T-helper 9 cell (primary cell): ENCODE measurements at regions not wholly inside any gene's neighbourhood (a gene's known extent, or its start where the extent isn't known, plus 50 kb on each side); places are given as distances from the start of the nearest gene placed in this dataset.

Experiments used
- DNase-seq: peaks from one replicate; pipeline ENCODE4 v3.0.0-alpha.2; 2020

GRCh38 chr15:39131609-39132008 lies 449.3 kb upstream of the THBS1 start:
- no peak for DNase-seq

- DNase-seq: no peak
Measured at GRCh38 chr15:39132070-39132469, 448.8 kb upstream of the THBS1 start.

GRCh38 chr15:39132954-39133600 lies 447.8 kb upstream of the THBS1 start:
- no peak for DNase-seq

GRCh38 chr15:39134282-39134681 lies 446.6 kb upstream of the THBS1 start:
- no peak for DNase-seq

GRCh38 chr15:39135989-39136388 lies 444.9 kb upstream of the THBS1 start:
- no peak for DNase-seq

- no peak for DNase-seq
Measured at GRCh38 chr15:39139431-39140059, 441.3 kb upstream of the THBS1 start.

GRCh38 chr15:39140060-39140604 lies 440.7 kb upstream of the THBS1 start:
- DNase-seq: no peak

- no peak for DNase-seq
Measured at GRCh38 chr15:39142500-39142899, 438.4 kb upstream of the THBS1 start.

- no peak for DNase-seq
Measured at GRCh38 chr15:39143479-39143878, 437.4 kb upstream of the THBS1 start.

- no peak for DNase-seq
Measured at GRCh38 chr15:39144051-39144450, 436.8 kb upstream of the THBS1 start.

DNA sequence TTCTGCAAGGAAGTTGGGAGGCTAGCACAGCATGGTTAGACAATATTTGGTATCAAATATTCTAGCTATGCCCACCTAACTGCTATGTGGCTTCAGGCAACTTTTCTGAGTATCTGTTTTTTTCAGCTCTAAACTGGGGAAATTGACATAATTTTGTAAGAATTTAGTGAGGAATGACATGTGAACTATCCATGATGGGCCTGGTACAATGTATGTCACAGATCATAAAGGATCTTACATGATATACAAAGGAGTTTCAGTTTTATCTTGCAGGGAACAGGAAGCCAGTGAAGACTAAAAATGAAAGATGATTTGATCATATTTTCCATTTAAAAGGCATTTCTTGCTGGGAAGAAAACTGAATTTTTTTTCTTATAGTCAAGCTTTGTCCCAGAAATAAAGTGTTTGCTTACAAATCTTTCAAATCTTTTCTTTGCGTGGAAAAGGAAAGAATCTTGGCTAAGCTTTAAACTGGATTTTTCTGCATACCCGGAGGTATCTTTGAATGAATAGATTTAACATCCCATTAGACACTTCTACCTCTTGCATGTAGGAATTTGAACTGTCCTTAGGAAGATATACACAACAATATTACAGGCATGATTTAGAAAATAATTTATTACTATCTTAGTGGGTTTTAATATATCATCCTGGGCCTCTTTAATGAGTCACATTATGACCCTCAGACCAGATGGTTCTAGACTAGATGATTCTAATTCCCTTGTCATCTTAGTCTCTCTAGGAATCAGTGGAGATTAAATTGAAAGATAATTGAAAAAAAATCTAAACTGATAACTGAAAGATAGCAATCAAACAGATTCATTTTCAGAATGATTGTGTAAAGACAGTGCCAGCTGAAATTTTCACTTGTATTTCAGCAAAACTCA lies 436.0 kb upstream of the THBS1 start:
- no peak for DNase-seq

DNA sequence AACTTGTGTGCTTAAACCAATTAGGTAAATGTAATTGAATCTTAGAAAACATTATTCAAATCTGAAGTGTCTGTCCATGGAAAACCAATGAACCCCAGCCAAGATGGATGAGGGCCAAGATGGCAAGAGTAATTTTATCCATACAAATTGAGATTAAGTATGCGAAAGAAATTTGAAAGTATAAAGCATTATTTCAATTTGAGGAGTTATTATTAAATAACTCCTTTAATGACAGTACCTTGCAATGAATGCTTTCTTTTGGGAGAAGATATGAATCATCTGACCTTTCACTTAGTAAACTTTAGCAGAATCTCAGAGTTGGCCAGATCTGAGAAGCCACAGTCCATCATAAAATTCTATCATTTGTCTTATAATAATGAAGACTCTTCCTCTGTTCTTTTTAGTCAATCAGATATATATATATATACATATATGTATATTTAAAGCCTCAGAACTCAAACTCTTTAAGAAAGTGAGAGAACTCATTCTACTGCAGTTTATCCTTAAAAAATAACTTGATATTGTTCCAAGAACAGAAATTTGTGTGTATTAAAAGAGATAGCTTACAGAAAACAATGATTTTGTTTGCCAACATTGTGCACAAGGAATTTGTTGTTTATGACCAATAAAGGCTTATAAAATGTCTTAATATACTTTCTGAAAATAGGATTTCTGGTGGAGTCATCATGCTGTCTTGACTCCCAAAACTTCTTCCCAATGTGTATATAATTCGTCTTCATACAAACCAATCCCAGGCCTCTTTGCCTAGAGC lies 434.8 kb upstream of the THBS1 start:
- DNase-seq: no peak

DNA sequence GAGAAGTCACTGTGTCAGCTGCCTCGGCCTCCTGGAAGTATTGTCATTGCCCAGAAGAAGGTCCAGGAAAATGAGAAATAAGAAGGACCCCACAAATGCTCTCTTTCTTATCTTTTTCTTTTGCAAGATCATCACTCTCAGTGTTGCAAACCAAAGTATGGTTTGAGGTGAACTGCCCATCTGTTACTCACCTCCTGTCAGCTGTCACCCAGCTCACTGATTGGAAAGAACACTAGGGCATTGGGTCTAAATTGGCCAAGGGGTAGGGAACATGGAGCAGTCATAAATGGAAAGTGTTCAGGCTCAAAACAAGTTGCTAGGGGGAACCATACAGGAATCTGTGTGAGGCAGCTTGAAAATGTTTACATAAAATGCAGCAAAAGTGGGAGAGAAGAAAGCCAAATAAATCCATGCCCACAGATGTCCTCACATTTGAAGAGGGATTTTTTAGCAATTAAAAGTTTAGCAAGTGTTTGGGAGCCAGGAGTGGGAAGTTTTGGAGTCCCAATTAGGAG lies 431.2 kb upstream of the THBS1 start:
- no peak for DNase-seq

DNA sequence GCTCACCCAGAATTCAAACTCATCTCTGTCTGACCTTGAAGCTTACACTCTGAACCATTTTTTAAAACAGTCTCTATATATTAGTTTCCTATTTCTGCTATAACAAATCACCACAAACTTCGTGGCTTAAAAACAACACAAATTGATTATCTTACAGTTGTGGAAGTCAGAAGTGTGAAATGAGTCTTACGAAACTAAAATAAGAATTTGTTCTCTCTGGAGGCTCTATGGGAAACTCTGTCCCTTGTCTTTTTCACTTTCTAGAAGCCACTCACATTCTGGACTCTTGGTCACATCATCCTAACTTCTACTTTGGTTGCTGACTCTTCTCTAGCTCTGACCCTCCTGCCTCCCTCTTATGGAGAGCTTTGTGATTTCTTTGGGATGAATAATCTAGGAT lies 429.3 kb upstream of the THBS1 start:
- DNase-seq: no peak

DNA sequence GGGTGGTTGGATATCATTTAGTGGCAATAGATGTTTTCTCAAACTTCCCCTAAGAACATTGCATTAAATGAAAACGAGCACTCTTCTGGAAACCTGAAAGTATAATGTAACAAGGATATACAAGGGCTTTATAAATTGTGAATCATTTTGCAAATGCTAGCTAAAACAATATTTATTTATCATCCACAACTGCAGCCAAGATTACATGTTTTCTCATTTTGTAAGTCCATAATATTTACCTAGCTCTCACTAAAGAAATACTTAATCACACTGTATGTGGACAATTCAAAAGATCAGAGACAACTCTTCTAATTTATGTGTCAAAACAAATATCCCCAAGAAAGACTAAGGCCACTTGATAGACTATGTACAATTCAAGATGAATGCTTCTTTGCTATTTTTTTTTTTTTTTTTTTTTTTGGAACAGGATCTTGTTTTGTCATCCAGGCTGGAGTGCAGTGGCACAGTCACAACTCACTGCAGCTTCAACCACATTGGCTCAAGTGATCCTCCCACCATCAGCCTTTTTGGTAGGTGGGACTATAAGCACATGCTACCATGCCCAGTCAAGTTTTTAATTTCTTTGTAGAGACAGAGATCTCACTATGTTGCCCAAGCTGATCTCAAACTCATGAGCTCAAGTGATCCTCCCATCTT lies 427.7 kb upstream of the THBS1 start:
- no peak for DNase-seq

- DNase-seq: no peak
Measured at GRCh38 chr15:39153716-39154115, 427.2 kb upstream of the THBS1 start.

DNA sequence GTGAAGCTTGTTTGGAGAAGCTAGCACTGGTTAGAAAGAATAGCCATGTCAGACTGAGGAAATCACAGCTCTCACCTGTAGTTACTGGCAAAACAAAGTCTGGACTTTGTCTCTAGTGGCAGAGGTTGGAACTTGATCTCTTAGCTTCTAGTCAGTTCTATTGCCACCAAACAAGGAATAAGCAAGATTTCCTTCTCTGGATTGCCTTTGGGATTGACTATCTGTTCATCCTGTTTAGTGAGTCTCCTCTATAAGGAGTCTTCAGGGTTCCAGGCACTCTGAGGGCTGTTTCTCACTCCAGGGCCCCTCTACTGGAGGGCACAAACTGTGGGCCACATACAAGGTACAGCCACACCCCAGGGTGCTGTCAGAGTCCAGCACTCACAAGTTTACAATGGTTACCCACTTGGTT lies 426.6 kb upstream of the THBS1 start:
- no peak for DNase-seq

DNA sequence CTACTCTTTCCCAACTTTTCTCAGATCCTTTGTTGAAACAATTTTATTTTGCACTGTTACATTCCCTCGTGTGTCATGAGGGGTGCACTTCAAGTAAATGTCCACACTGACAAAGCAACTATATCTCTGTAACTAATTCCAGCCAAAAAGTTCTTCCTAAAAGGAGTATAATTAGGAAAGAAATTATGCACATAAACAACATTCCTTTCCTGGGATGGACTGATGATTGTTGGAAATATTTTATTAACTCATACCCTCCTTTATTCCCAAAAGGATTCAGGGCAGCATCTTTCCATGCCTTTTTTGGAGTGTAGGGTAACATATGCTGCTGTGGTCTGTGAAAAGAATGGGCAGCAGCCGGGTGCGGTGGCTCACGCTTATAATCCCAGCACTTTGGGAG lies 426.1 kb upstream of the THBS1 start:
- DNase-seq: no peak

DNA sequence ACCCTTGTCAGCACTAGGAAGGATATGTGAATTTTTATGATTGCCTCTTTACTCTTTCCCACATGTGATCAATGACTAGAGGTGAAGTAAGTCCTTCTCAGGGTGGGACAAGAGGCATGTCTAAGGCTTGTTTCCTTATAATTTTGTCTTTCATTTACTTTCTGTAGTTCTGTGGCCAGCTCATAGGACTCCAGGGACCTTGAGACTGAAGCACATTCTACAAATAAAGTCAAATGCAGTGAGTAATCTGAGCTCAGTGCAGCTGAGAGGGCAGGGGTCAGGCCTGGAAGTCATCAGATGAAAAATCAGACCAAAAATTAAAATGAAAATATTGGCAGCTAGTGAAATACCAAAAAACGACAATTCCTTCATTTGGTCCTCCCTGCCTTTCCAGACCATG lies 424.7 kb upstream of the THBS1 start:
- DNase-seq: no peak

DNA sequence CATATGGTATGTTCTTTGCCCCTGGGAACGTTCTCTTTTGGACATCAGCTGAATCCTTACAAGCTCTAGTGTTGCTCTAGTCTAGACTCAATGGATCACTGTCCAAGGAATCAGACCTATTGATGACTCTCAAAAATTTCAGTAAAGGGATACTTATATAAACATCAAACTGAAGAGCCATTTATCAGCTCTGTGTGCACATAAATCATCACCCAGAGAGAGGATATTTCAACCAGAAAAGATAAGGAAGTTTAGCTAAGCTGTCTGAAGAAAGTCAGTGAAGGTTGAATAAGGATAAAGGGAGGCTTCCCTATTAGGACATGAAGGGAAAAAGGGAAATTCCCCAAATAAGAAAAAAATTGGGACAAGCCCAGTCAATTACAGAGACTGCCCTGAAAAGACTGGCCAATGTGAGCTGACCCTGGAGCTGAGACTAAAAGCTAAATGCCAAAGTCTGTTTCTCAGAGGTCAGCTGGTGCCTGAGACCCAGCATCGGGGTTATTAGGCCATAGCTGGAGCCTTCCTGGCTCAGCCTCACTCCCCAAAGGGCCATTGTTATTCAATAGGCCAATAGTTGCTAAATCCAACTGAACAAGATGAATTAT lies 424.1 kb upstream of the THBS1 start:
- DNase-seq: no peak

- no peak for DNase-seq
Measured at GRCh38 chr15:39157882-39158281, 423.0 kb upstream of the THBS1 start.

- no peak for DNase-seq
Measured at GRCh38 chr15:39159833-39160232, 421.0 kb upstream of the THBS1 start.
